ENCODE measurements at regions not wholly inside any gene's neighbourhood (a gene's known extent, or its start where the extent isn't known, plus 50 kb on each side); places are given as distances from the start of the nearest gene placed in this dataset.

GRCh38 chr3:195012100-195012499 is 258.9 kb downstream of the XXYLT1 start:
- Mint-ChIP-seq H3K27ac (ENCODE audit: unreplicated experiment) (no peak overlapping the region), H3K4me3 (ENCODE audit: unreplicated experiment) (no peak overlapping the region), H3K27me3 (ENCODE audit: unreplicated experiment) (peaks cover 5% of the 10 kb centered on the region), H3K36me3 (ENCODE audit: unreplicated experiment) (peaks cover 9% of the 10 kb centered on the region), H3K9me3 (ENCODE audit: unreplicated experiment) (no peaks in the 10 kb centered on the region), H3K4me1 (ENCODE audit: low read depth, unreplicated experiment) (no peaks in the 10 kb centered on the region)
- no peak for DNase-seq
- no peak for TF ChIP-seq CTCF (IDR thresholded peaks at IDR 0.05; ENCODE audit: partially characterized antibody, unreplicated experiment)

GRCh38 chr3:195012571-195012970 is 258.4 kb downstream of the XXYLT1 start:
- TF ChIP-seq CTCF (IDR thresholded peaks at IDR 0.05; ENCODE audit: partially characterized antibody, unreplicated experiment): no peak
- Mint-ChIP-seq H3K4me1 (ENCODE audit: low read depth, unreplicated experiment) (no peaks in the 10 kb centered on the region), H3K36me3 (ENCODE audit: unreplicated experiment) (peaks cover 9% of the 10 kb centered on the region), H3K27ac (ENCODE audit: unreplicated experiment) (no peak overlapping the region), H3K27me3 (ENCODE audit: unreplicated experiment) (peaks cover 5% of the 10 kb centered on the region), H3K9me3 (ENCODE audit: unreplicated experiment) (no peaks in the 10 kb centered on the region), H3K4me3 (ENCODE audit: unreplicated experiment) (no peak overlapping the region)
- DNase-seq: no peak

GRCh38 chr3:195013411-195014361 is 257.3 kb downstream of the XXYLT1 start:
- TF ChIP-seq CTCF (IDR thresholded peaks at IDR 0.05; ENCODE audit: partially characterized antibody, unreplicated experiment): no peak
- H3K27ac Mint-ChIP-seq (ENCODE audit: unreplicated experiment): no peak overlapping the region
- no peaks in the 10 kb centered on the region for H3K9me3 Mint-ChIP-seq (ENCODE audit: unreplicated experiment)
- H3K4me3 Mint-ChIP-seq (ENCODE audit: unreplicated experiment): no peak overlapping the region
- peaks cover 9% of the 10 kb centered on the region for H3K36me3 Mint-ChIP-seq (ENCODE audit: unreplicated experiment)
- DNase-seq: no peak
- peaks cover 5% of the 10 kb centered on the region for H3K27me3 Mint-ChIP-seq (ENCODE audit: unreplicated experiment)
- H3K4me1 Mint-ChIP-seq (ENCODE audit: low read depth, unreplicated experiment): no peaks in the 10 kb centered on the region

GRCh38 chr3:195015021-195015420 is 255.9 kb downstream of the XXYLT1 start:
- Mint-ChIP-seq H3K4me1 (ENCODE audit: low read depth, unreplicated experiment) (no peaks in the 10 kb centered on the region), H3K9me3 (ENCODE audit: unreplicated experiment) (peaks cover 1% of the 10 kb centered on the region), H3K27ac (ENCODE audit: unreplicated experiment) (no peak overlapping the region), H3K36me3 (ENCODE audit: unreplicated experiment) (peaks cover 9% of the 10 kb centered on the region), H3K27me3 (ENCODE audit: unreplicated experiment) (peaks cover 11% of the 10 kb centered on the region), H3K4me3 (ENCODE audit: unreplicated experiment) (no peak overlapping the region)
- DNase-seq: no peak
- TF ChIP-seq CTCF (IDR thresholded peaks at IDR 0.05; ENCODE audit: partially characterized antibody, unreplicated experiment): no peak

- no peak overlapping the region for H3K27ac Mint-ChIP-seq (ENCODE audit: unreplicated experiment)
- no peak overlapping the region for H3K4me3 Mint-ChIP-seq (ENCODE audit: unreplicated experiment)
- peaks cover 9% of the 10 kb centered on the region for H3K36me3 Mint-ChIP-seq (ENCODE audit: unreplicated experiment)
- peaks cover 11% of the 10 kb centered on the region for H3K27me3 Mint-ChIP-seq (ENCODE audit: unreplicated experiment)
- peaks cover 6% of the 10 kb centered on the region for H3K9me3 Mint-ChIP-seq (ENCODE audit: unreplicated experiment)
- H3K4me1 Mint-ChIP-seq (ENCODE audit: low read depth, unreplicated experiment): no peaks in the 10 kb centered on the region
- no peak for DNase-seq
- no peak for TF ChIP-seq CTCF (IDR thresholded peaks at IDR 0.05; ENCODE audit: partially characterized antibody, unreplicated experiment)
Observed at GRCh38 chr3:195017151-195017550, 253.8 kb downstream of the XXYLT1 start.

Measured in glutamatergic neuron (in vitro differentiated cells).